Thyroid gland (tissue), 4 donors: ENCODE measurements at regions not wholly inside any gene's neighbourhood (a gene's known extent, or its start where the extent isn't known, plus 50 kb on each side); places are given as distances from the start of the nearest gene placed in this dataset.

Experiments
- DNase-seq, 2 donors: peaks; one replicate each; pipeline ENCODE4 v3.0.0-alpha.2; 2019
- H3K27ac ChIP-seq, 3 donors: fragments of 200-600 bp; sonication (generic); 1 replicate in 2 of 3; 2 replicates in 1 of 3; pipeline ENCODE4 v1.5.1; 2016 to 2019; ENCODE audit warnings: mild to moderate bottlenecking in 1 of 3, moderate library complexity in 1 of 3
- H3K27me3 ChIP-seq: fragments of 200-600 bp; sonication (generic); one replicate; pipeline ENCODE4 v1.5.1; 2019
- H3K36me3 ChIP-seq, 2 donors: fragments of 200-600 bp; sonication (generic); one replicate each; pipeline ENCODE4 v1.5.1; 2016 to 2019
- H3K4me1 ChIP-seq, 2 donors: fragments of 200-600 bp; sonication (generic); one replicate each; pipeline ENCODE4 v1.5.1; 2017 to 2019
- H3K4me3 ChIP-seq, 3 donors: fragments of 200-600 bp; sonication (generic); replicated peaks in 1 of 3; 1 replicate in 2 of 3; 2 replicates in 1 of 3; pipeline ENCODE4 v1.5.1; 2016; ENCODE audit warnings: mild to moderate bottlenecking in 1 of 3
- H3K9me3 ChIP-seq: fragments of 200-600 bp; sonication (generic); one replicate; pipeline ENCODE4 v1.5.1; 2017
- CTCF ChIP-seq, 6 experiments: fragments of 200-600 bp in 3 of 6; fragments of 450-650 bp in 3 of 6; sonication (generic) in 3 of 6; IDR thresholded peaks; one replicate each; pipeline ENCODE4 v1.5.1; 2016 to 2019; ENCODE audit warnings: antibody characterized with exemption in 6 of 6, mild to moderate bottlenecking in 2 of 6, inconsistent platforms in 1 of 6, moderate library complexity in 1 of 6
- POLR2A ChIP-seq, 2 donors: fragments of 450-650 bp; IDR thresholded peaks; one replicate each; pipeline ENCODE4 v1.6.1; 2017; ENCODE audit warnings: antibody characterized with exemption in 2 of 2, mild to moderate bottlenecking in 2 of 2, moderate library complexity in 1 of 2
- WGBS, 2 donors: methylation state at CpG; one replicate each; pipeline ENCODE4 v1.1.5; 2017; 5-methylcytosine and 5-hydroxymethylcytosine counted together
- intact Hi-C: fragments of 100-400 bp; cut with DNase I; formaldehyde crosslinking; loops from one replicate; pipeline ENCODE4 v1.15.1; 2023

DNA sequence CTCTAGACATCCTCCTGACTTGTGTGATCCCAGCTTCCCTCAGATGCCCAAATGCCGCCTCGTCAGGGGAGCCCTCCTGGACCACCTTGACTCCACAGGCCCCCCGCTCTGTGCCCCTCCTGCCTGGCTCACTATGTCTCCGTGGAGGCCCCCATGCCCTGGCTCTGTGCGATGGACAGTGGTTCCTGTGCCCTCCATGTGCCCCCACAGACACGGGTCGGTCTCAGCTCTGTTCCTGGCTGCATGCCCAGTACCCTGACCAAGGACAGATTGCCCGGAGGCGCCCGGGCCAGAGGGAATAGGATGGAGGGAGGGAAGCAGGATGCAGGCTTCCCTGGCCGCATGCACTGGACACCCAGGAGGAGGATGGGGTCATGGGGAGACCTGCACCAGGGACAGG, 1274.6 kb downstream of the BRD1 start:
- TF ChIP-seq CTCF (IDR thresholded peaks at IDR 0.05) = no peak
- no peak for TF ChIP-seq POLR2A (IDR thresholded peaks at IDR 0.05)
- H3K27ac ChIP-seq = no peak overlapping the region
- 60 to 68% methylated on average over 11 of the region's 11 CpGs for WGBS, 2 donors
- no peak overlapping the region for H3K4me3 ChIP-seq
- no peaks in the 10 kb centered on the region for H3K36me3 ChIP-seq
- H3K27me3 ChIP-seq = no peaks in the 10 kb centered on the region
- no peaks in the 10 kb centered on the region for H3K4me1 ChIP-seq
- no peak for DNase-seq
- no peaks in the 10 kb centered on the region for H3K9me3 ChIP-seq
- intact Hi-C loops = no loop called here

DNA sequence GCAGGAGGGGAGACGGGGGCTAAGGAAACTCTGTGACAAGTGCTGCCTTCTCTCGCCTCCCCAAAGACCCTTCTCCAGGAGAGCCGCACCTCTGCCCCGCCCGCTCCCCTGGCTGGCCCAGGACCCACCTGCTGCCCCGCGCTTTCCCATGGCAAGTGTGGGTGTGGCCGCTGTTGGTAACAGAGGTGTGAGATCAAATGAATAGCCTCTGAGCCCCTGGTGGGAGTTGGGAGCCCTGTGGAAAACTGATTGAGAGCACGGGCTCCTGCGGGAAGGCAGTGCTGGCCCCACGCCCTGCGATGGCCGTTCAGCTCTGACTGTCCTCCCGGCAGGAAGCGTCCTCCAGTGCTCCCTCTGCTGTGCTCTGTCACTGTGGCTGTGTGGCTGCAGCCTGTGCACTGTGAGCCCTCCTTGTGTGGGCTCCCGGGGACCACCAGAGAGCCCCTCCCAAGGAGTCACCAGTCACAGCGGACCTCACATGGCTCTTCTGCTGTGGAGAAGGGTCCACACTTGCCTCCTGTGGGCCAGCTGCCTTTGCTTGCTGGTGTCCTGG, 1275.9 kb downstream of the BRD1 start:
- no peak for TF ChIP-seq POLR2A (IDR thresholded peaks at IDR 0.05)
- TF ChIP-seq CTCF (IDR thresholded peaks at IDR 0.05) = no peak
- Histone ChIP-seq H3K4me3 (no peak overlapping the region), H3K27ac (no peak overlapping the region), H3K36me3 (no peaks in the 10 kb centered on the region), H3K4me1 (no peaks in the 10 kb centered on the region), H3K9me3 (no peaks in the 10 kb centered on the region), H3K27me3 (no peaks in the 10 kb centered on the region)
- DNase-seq = no peak
- 65 to 86% methylated on average over 11 of the region's 17 CpGs for WGBS, 2 donors
- intact Hi-C loops = no loop called here

DNA sequence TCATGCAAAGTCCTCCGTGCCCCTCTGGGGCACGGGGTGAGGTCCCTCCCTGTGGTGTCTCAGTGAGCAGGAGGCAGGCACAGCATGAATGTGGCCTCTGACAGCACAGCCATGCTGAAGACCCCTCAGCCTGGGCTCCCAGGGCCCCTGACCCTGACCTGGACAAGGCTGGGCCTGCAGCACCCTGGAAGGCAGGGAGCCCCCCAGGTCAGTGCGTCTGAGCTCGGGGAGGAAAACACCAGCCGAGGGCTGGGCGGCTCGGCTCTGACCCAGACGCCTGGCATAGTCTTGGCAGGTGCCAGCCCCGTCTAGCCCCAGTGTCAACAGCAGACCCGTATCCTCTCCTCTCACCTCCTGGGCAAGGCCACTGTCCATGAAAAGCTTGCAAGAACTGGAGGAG, 1276.6 kb downstream of the BRD1 start:
- Histone ChIP-seq H3K9me3 (no peaks in the 10 kb centered on the region), H3K27me3 (no peaks in the 10 kb centered on the region), H3K4me3 (no peak overlapping the region), H3K36me3 (no peaks in the 10 kb centered on the region), H3K27ac (no peak overlapping the region), H3K4me1 (no peaks in the 10 kb centered on the region)
- WGBS, 2 donors = 87 to 90% methylated on average over 6 to 8 of the region's 10 CpGs
- DNase-seq = no peak
- TF ChIP-seq CTCF (IDR thresholded peaks at IDR 0.05) = no peak
- TF ChIP-seq POLR2A (IDR thresholded peaks at IDR 0.05) = no peak
- intact Hi-C loops = no loop called here

- WGBS, 2 donors = 93 to 95% methylated on average over 7 to 8 of the region's 8 CpGs
- H3K9me3 ChIP-seq = no peaks in the 10 kb centered on the region
- no peak overlapping the region for H3K4me3 ChIP-seq
- no peaks in the 10 kb centered on the region for H3K27me3 ChIP-seq
- no peaks in the 10 kb centered on the region for H3K4me1 ChIP-seq
- intact Hi-C loops = no loop called here
- TF ChIP-seq POLR2A (IDR thresholded peaks at IDR 0.05) (no peak), CTCF (IDR thresholded peaks at IDR 0.05) (no peak)
- no peaks in the 10 kb centered on the region for H3K36me3 ChIP-seq
- no peak overlapping the region for H3K27ac ChIP-seq
- DNase-seq = no peak
Observed at GRCh38 chr22:48548391-48548790, 1279.3 kb downstream of the BRD1 start.

GRCh38 chr22:48547971-48548370, 1279.7 kb downstream of the BRD1 start:
- intact Hi-C loops = no loop called here
- no peaks in the 10 kb centered on the region for H3K27me3 ChIP-seq

More at GRCh38 chr22:48547971-48548370, 1279.7 kb downstream of the BRD1 start:
- DNase-seq = no peak
- no peak for TF ChIP-seq CTCF (IDR thresholded peaks at IDR 0.05)
- no peak for TF ChIP-seq POLR2A (IDR thresholded peaks at IDR 0.05)
- Histone ChIP-seq H3K9me3 (no peaks in the 10 kb centered on the region), H3K4me1 (no peaks in the 10 kb centered on the region), H3K4me3 (no peak overlapping the region), H3K36me3 (no peaks in the 10 kb centered on the region), H3K27ac (no peak overlapping the region)
- 87% methylated on average over 12 to 13 of the region's 13 CpGs for WGBS, 2 donors
